Chondrocyte (in vitro differentiated cells): ENCODE measurements at regions not wholly inside any gene's neighbourhood (a gene's known extent, or its start where the extent isn't known, plus 50 kb on each side); places are given as distances from the start of the nearest gene placed in this dataset.

Source experiments
- DNase-seq: peaks from one replicate; pipeline ENCODE4 v3.0.0; 2021; ENCODE audit warnings: mixed read lengths, low spot score
- H3K27ac Mint-ChIP-seq: one replicate; pipeline ENCODE4 v1.8.0; 2021; ENCODE audit warnings: mild to moderate bottlenecking, moderate library complexity, mixed read lengths; ENCODE audit not compliant: unreplicated experiment
- H3K27me3 Mint-ChIP-seq: 2 replicates; pipeline ENCODE4 v1.8.0; 2021; ENCODE audit warnings: low read depth, mixed read lengths
- H3K36me3 Mint-ChIP-seq: 2 replicates; pipeline ENCODE4 v1.8.0; 2021; ENCODE audit warnings: low read depth, mixed read lengths
- H3K4me1 Mint-ChIP-seq: 2 replicates; pipeline ENCODE4 v1.8.0; 2021; ENCODE audit warnings: low read depth, mild to moderate bottlenecking, mixed read lengths
- H3K4me3 Mint-ChIP-seq: one replicate; pipeline ENCODE4 v1.8.0; 2021; ENCODE audit warnings: mild to moderate bottlenecking, moderate library complexity, mixed read lengths; ENCODE audit not compliant: unreplicated experiment
- H3K9me3 Mint-ChIP-seq: 2 replicates; pipeline ENCODE4 v1.8.0; 2021; ENCODE audit warnings: low read depth, mixed read lengths
- TF ChIP-seq, protein P1 (sequence below): fragments of 200-600 bp; sonication (generic); IDR thresholded peaks from 2 replicates; pipeline ENCODE4 v1.5.0; 2021; ENCODE audit warnings: antibody characterized with exemption, mild to moderate bottlenecking, moderate library complexity

DNA sequence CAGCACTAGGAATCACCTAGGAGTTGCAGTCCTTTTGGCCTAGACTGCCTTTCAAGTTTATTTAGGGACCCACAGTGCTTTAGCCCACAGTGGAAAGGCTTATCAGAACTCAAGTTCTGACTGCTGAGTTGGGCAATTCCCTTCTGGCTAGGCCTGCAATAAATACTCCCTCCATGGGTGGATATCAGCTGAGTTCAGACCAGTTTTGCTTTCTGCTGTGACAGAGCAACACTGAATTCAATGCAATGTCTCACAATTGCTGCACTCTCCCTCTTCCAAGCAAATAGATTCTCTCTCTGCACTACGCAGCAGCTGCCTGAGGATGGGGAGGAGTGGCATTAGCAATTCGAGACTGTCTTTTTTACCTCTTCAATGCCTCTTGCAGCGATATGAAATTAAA, 1153.3 kb downstream of the SORCS1 start:
- Mint-ChIP-seq H3K27me3 (no peaks in the 10 kb centered on the region), H3K36me3 (no peaks in the 10 kb centered on the region), H3K27ac (no peak overlapping the region), H3K4me3 (no peak overlapping the region), H3K9me3 (peaks cover 13% of the 10 kb centered on the region), H3K4me1 (no peaks in the 10 kb centered on the region)
- DNase-seq: no peak
- TF ChIP-seq, protein P1, sequence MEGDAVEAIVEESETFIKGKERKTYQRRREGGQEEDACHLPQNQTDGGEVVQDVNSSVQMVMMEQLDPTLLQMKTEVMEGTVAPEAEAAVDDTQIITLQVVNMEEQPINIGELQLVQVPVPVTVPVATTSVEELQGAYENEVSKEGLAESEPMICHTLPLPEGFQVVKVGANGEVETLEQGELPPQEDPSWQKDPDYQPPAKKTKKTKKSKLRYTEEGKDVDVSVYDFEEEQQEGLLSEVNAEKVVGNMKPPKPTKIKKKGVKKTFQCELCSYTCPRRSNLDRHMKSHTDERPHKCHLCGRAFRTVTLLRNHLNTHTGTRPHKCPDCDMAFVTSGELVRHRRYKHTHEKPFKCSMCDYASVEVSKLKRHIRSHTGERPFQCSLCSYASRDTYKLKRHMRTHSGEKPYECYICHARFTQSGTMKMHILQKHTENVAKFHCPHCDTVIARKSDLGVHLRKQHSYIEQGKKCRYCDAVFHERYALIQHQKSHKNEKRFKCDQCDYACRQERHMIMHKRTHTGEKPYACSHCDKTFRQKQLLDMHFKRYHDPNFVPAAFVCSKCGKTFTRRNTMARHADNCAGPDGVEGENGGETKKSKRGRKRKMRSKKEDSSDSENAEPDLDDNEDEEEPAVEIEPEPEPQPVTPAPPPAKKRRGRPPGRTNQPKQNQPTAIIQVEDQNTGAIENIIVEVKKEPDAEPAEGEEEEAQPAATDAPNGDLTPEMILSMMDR: no peak

GRCh38 chr10:106000721-106001120, 1163.8 kb downstream of the SORCS1 start:
- Mint-ChIP-seq H3K4me1 (no peaks in the 10 kb centered on the region), H3K27ac (no peak overlapping the region), H3K27me3 (no peaks in the 10 kb centered on the region), H3K36me3 (no peaks in the 10 kb centered on the region), H3K9me3 (no peaks in the 10 kb centered on the region), H3K4me3 (no peak overlapping the region)
- TF ChIP-seq, protein P1: no peak
- DNase-seq: no peak

GRCh38 chr10:105993609-105994008, 1170.9 kb downstream of the SORCS1 start:
- Mint-ChIP-seq H3K36me3 (no peaks in the 10 kb centered on the region), H3K4me3 (no peak overlapping the region), H3K4me1 (no peaks in the 10 kb centered on the region), H3K27ac (no peak overlapping the region), H3K27me3 (no peaks in the 10 kb centered on the region), H3K9me3 (no peaks in the 10 kb centered on the region)
- DNase-seq: no peak
- TF ChIP-seq, protein P1: no peak

- DNase-seq: no peak
- Mint-ChIP-seq H3K9me3 (no peaks in the 10 kb centered on the region), H3K36me3 (no peaks in the 10 kb centered on the region), H3K4me1 (no peaks in the 10 kb centered on the region), H3K27me3 (no peaks in the 10 kb centered on the region), H3K4me3 (no peak overlapping the region), H3K27ac (no peak overlapping the region)
- TF ChIP-seq, protein P1: no peak
Measured at GRCh38 chr10:105992928-105993327, 1171.6 kb downstream of the SORCS1 start.

- H3K4me1 Mint-ChIP-seq: no peaks in the 10 kb centered on the region
- H3K4me3 Mint-ChIP-seq: no peak overlapping the region
- H3K27ac Mint-ChIP-seq: no peak overlapping the region
- H3K36me3 Mint-ChIP-seq: no peaks in the 10 kb centered on the region
- H3K9me3 Mint-ChIP-seq: no peaks in the 10 kb centered on the region
- TF ChIP-seq, protein P1: no peak
- H3K27me3 Mint-ChIP-seq: no peaks in the 10 kb centered on the region
- DNase-seq: no peak
Measured at GRCh38 chr10:105990529-105990928, 1174.0 kb downstream of the SORCS1 start.
